GM12878 (cell line): ENCODE measurements at regions not wholly inside any gene's neighbourhood (a gene's known extent, or its start where the extent isn't known, plus 50 kb on each side); places are given as distances from the start of the nearest gene placed in this dataset.

Source experiments
- ATAC-seq: fragments of 200-7000 bp; cut with Tn5 transposase; 3 replicates; pipeline ENCODE4 v1.9.1; 2020; ENCODE audit warnings: mild to moderate bottlenecking, moderate library complexity
- BruUV-seq: library from RNA; stranded (reverse); fragments of 400-500 nt; replicated peaks from 2 replicates; lab custom pipeline; 2021; lab: Mats Ljungman, UMichigan
- CTCF ChIA-PET: fragments of 300-600 bp; sonication (Branson Sonifier 250); formaldehyde crosslinking; extraction: SDS; loops from one replicate; lab custom pipeline; 2021; ENCODE audit warnings: inconsistent platforms; lab: Yijun Ruan, JAX
- POLR2A ChIA-PET: fragments of 350-600 bp; formaldehyde crosslinking; extraction: SDS; loops from one replicate; lab custom pipeline; 2021; ENCODE audit warnings: inconsistent platforms; lab: Charles Lee
- RAD21 ChIA-PET: fragments of 300-600 bp; sonication (Branson Sonifier 250); formaldehyde crosslinking; loops from one replicate; lab custom pipeline; 2023; ENCODE audit warnings: antibody characterized with exemption; ENCODE audit not compliant: unreplicated experiment; lab: Charles Lee
- SMC1A ChIA-PET: fragments of 300-600 bp; sonication (Branson Sonifier 250); formaldehyde crosslinking; loops from one replicate; lab custom pipeline; 2023; ENCODE audit not compliant: unreplicated experiment, uncharacterized antibody; lab: Charles Lee
- DNase-seq: peaks from one replicate; pipeline ENCODE4 v3.0.0-alpha.2; 2011; ENCODE audit warnings: low read depth, low spot score
- FAIRE-seq: peaks from 3 replicates; lab custom pipeline; 2011; peaks lifted over from hg19 to GRCh38; lab: Jason Lieb, UNC
- H2AFZ ChIP-seq: 2 replicates; pipeline ENCODE4 v1.6.0; 2011; ENCODE audit warnings: low read depth, low read length, control low read depth; ENCODE audit not compliant: control insufficient read depth
- H3K27ac ChIP-seq: 2 replicates; pipeline ENCODE4 v1.5.1; 2011; ENCODE audit warnings: control low read depth; ENCODE audit not compliant: control insufficient read depth, insufficient read depth
- H3K27me3 ChIP-seq, 2 experiments: replicated peaks in 1 of 2; 2 replicates each; pipeline versions ENCODE4 v1.6.0 to v1.6.1; 2011; ENCODE audit warnings: low read length in 1 of 2; ENCODE audit not compliant: control insufficient read depth in 2 of 2, insufficient read depth in 2 of 2
- H3K36me3 ChIP-seq, 2 experiments: 2 replicates each; pipeline ENCODE4 v1.5.1; 2011; ENCODE audit warnings: low read length in 1 of 2; ENCODE audit not compliant: control insufficient read depth in 2 of 2, insufficient read depth in 2 of 2
- H3K4me1 ChIP-seq: 2 replicates; pipeline ENCODE4 v1.6.1; 2011; ENCODE audit warnings: mild to moderate bottlenecking, low read length, moderate library complexity, mixed read lengths; ENCODE audit not compliant: control insufficient read depth, insufficient read depth
- H3K4me2 ChIP-seq: 2 replicates; pipeline ENCODE4 v1.6.0; 2011; ENCODE audit warnings: control low read depth; ENCODE audit not compliant: control insufficient read depth, insufficient read depth
- H3K4me3 ChIP-seq: fragments of 200-600 bp; sonication (generic); 2 replicates; pipeline ENCODE4 v1.5.1; 2016
- H3K79me2 ChIP-seq: 2 replicates; pipeline ENCODE4 v1.6.0; 2011; ENCODE audit warnings: low read length; ENCODE audit not compliant: control insufficient read depth, insufficient read depth
- H3K9ac ChIP-seq: 2 replicates; pipeline ENCODE4 v1.8.0; 2011; ENCODE audit warnings: low read length, control low read depth, mixed read lengths; ENCODE audit not compliant: control insufficient read depth, insufficient read depth
- H3K9me3 ChIP-seq: replicated peaks from 3 replicates; pipeline ENCODE4 v1.5.1; 2011; ENCODE audit warnings: mild to moderate bottlenecking, low read length; ENCODE audit not compliant: control insufficient read depth, insufficient read depth
- H4K20me1 ChIP-seq: 2 replicates; pipeline ENCODE4 v1.6.0; 2011; ENCODE audit not compliant: control insufficient read depth, insufficient read depth
- CEBPB ChIP-seq, 2 experiments: fragments of 150-350 bp in 1 of 2; IDR thresholded peaks; 2 replicates each; pipeline ENCODE4 v1.6.1; 2012 to 2014; ENCODE audit warnings: low read depth in 2 of 2, low read length in 2 of 2, borderline replicate concordance in 1 of 2, inconsistent platforms in 1 of 2
- CHD2 ChIP-seq: IDR thresholded peaks from 2 replicates; pipeline ENCODE4 v1.6.1; 2011; ENCODE audit warnings: low read depth, low read length, improper control_type of control experiment, borderline replicate concordance
- DPF2 ChIP-seq: fragments of 450-650 bp; IDR thresholded peaks from 2 replicates; pipeline ENCODE4 v1.6.1; 2017; ENCODE audit warnings: mild to moderate bottlenecking
- FOXM1 ChIP-seq: IDR thresholded peaks from 2 replicates; pipeline ENCODE4 v1.6.1; 2012; ENCODE audit warnings: low read depth, mild to moderate bottlenecking, inconsistent platforms, low read length, moderate library complexity
- KDM1A ChIP-seq: fragments of 200-600 bp; sonication (generic); IDR thresholded peaks from 2 replicates; pipeline ENCODE4 v1.6.1; 2016; ENCODE audit warnings: borderline replicate concordance
- MYB ChIP-seq: fragments of 150-350 bp; IDR thresholded peaks from 2 replicates; pipeline ENCODE4 v1.6.1; 2014; ENCODE audit warnings: mild to moderate bottlenecking, low read depth, low read length, borderline replicate concordance
- PML ChIP-seq: IDR thresholded peaks from 2 replicates; pipeline ENCODE4 v1.6.1; 2012; ENCODE audit warnings: low read length, inconsistent platforms
- SMC3 ChIP-seq: IDR thresholded peaks from 2 replicates; pipeline ENCODE4 v1.6.1; 2011; ENCODE audit warnings: low read length, improper control_type of control experiment, borderline replicate concordance
- ZNF24 ChIP-seq: fragments of 450-650 bp; IDR thresholded peaks from 2 replicates; pipeline ENCODE4 v1.6.1; 2017; ENCODE audit warnings: antibody characterized with exemption, mild to moderate bottlenecking
- WGBS: methylation state at CpG from one replicate; pipeline ENCODE4 v1.1.6; 2016; ENCODE audit warnings: low lambda C conversion rate; ENCODE audit not compliant: insufficient replicate concordance, insufficient coverage; ENCODE audit errors: missing lambda C conversion rate; 5-methylcytosine and 5-hydroxymethylcytosine counted together
- in situ Hi-C: fragments of 300-500 bp; cut with MboI; formaldehyde crosslinking; loops from 9 replicates; pipeline ENCODE4 v1.14.3; 2018; ENCODE audit warnings: mixed read lengths
- intact Hi-C: fragments of 100-400 bp; cut with micrococcal nuclease; formaldehyde crosslinking; loops from one replicate; pipeline ENCODE4 v1.14.2; 2022; ENCODE audit not compliant: unreplicated experiment
- TF ChIP-seq, protein P1 (sequence below): fragments of 450-650 bp; IDR thresholded peaks from 2 replicates; pipeline ENCODE4 v1.6.1; 2017; ENCODE audit warnings: antibody characterized with exemption, mild to moderate bottlenecking, moderate library complexity

DNA sequence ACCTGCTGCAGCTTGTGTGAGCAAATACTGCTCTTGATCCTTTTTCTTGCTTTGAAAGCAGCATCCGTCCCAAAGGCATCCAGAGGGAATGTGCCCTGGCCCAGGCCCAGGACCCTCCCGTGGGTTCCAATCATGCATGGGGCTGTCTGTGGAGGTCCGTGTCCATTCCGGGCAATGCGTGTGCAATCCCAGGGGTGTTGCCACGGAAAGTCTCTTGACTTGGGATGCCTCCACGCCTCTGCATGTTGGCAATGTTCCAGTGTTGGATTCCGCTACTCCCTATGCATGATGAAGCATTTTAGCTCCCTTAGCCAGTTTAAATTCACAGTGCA lies 105.7 kb downstream of the SNRPN start:
- Histone ChIP-seq H3K4me1 (no peaks in the 10 kb centered on the region), H3K27ac (no peak overlapping the region), H3K79me2 (no peaks in the 10 kb centered on the region), H3K9me3 (peaks cover 72% of the 10 kb centered on the region), H4K20me1 (no peaks in the 10 kb centered on the region), H3K4me3 (no peak overlapping the region), H2AFZ (no peak overlapping the region), H3K4me2 (no peak overlapping the region), H3K27me3 (no peaks in the 10 kb centered on the region), H3K9ac (no peak overlapping the region), H3K36me3 (peaks cover 0 to 4% of the 10 kb centered on the region in 2 experiments; a peak in 2 of 4 replicates)
- in situ Hi-C loops = no loop called here
- SMC1A ChIA-PET = no interaction called here
- FAIRE-seq (no peak), DNase-seq (no peak), ATAC-seq (no peak)
- CTCF ChIA-PET = no interaction called here
- BruUV-seq = no TSS peak
- no peak for TF ChIP-seq FOXM1
- TF ChIP-seq MYB = no peak
- TF ChIP-seq CEBPB (IDR thresholded peaks at IDR 0.05; ENCODE audit: borderline replicate concordance in 1 of 2, low read depth in 2 of 2, low read length in 2 of 2) = no peak
- no peak for TF ChIP-seq KDM1A
- TF ChIP-seq SMC3 = no peak
- TF ChIP-seq DPF2 = no peak
- no peak for TF ChIP-seq PML
- TF ChIP-seq ZNF24 = no peak
- TF ChIP-seq CHD2 = no peak
- TF ChIP-seq, protein P1, sequence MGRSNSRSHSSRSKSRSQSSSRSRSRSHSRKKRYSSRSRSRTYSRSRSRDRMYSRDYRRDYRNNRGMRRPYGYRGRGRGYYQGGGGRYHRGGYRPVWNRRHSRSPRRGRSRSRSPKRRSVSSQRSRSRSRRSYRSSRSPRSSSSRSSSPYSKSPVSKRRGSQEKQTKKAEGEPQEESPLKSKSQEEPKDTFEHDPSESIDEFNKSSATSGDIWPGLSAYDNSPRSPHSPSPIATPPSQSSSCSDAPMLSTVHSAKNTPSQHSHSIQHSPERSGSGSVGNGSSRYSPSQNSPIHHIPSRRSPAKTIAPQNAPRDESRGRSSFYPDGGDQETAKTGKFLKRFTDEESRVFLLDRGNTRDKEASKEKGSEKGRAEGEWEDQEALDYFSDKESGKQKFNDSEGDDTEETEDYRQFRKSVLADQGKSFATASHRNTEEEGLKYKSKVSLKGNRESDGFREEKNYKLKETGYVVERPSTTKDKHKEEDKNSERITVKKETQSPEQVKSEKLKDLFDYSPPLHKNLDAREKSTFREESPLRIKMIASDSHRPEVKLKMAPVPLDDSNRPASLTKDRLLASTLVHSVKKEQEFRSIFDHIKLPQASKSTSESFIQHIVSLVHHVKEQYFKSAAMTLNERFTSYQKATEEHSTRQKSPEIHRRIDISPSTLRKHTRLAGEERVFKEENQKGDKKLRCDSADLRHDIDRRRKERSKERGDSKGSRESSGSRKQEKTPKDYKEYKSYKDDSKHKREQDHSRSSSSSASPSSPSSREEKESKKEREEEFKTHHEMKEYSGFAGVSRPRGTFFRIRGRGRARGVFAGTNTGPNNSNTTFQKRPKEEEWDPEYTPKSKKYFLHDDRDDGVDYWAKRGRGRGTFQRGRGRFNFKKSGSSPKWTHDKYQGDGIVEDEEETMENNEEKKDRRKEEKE = no peak
- WGBS = 63% methylated on average over 8 of the region's 8 CpGs
- RAD21 ChIA-PET = no interaction called here
- POLR2A ChIA-PET = no interaction called here
- intact Hi-C loops = no loop called here
